ENCODE measurements at regions not wholly inside any gene's neighbourhood (a gene's known extent, or its start where the extent isn't known, plus 50 kb on each side); places are given as distances from the start of the nearest gene placed in this dataset.

DNA sequence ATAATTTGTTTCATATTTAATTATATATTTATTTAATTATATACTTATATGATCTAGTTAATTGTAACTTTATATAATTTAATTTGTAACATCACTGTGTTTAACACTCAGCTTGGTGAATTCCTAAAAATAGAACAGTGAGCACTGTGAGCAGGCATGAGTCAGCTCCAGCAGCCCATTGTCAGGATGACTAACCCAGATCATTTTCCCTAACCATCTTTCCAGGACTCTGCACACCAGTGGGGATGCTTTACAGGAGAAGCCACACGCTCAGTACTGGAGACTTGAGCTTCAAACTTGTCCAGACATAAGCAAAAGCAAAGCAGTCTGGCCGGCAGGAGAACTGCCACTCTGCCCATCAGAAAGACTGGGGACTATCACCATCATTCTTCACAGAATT, 446.2 kb upstream of the TRPC7 start:
- TF ChIP-seq CTCF (conservative IDR thresholded peaks at IDR 0.05; ENCODE audit: low read depth, low read length) (no peak), EZH2 (IDR thresholded peaks at IDR 0.05; ENCODE audit: borderline replicate concordance, low read depth, low read length, poor library complexity, severe bottlenecking) (no peak)

Measured in A673 (cell line).